GM21423 (cell line): ENCODE measurements at regions not wholly inside any gene's neighbourhood (a gene's known extent, or its start where the extent isn't known, plus 50 kb on each side); places are given as distances from the start of the nearest gene placed in this dataset.

Experiments
- ATAC-seq: cut with Tn5 transposase; IDR thresholded peaks from one replicate; pipeline ENCODE4 v1.9.1; 2021; ENCODE audit warnings: mild to moderate bottlenecking, moderate library complexity; ENCODE audit not compliant: unreplicated experiment

GRCh38 chr1:55860798-55861519, 645.8 kb upstream of the USP24 start:
- ATAC-seq = no peak

- no peak for ATAC-seq
Observed at GRCh38 chr1:55860326-55860725, 645.2 kb upstream of the USP24 start.

- no peak for ATAC-seq
Observed at GRCh38 chr1:55854911-55855310, 639.7 kb upstream of the USP24 start.

- ATAC-seq = no peak
Observed at GRCh38 chr1:55848906-55849305, 633.7 kb upstream of the USP24 start.

GRCh38 chr1:55846051-55846450, 630.9 kb upstream of the USP24 start:
- no peak for ATAC-seq

- ATAC-seq = no peak
Observed at GRCh38 chr1:55844322-55844721, 629.2 kb upstream of the USP24 start.

- ATAC-seq = no peak
Observed at GRCh38 chr1:55839626-55840025, 624.5 kb upstream of the USP24 start.

GRCh38 chr1:55839221-55839620, 624.1 kb upstream of the USP24 start:
- no peak for ATAC-seq

- no peak for ATAC-seq
Observed at GRCh38 chr1:55836086-55836485, 620.9 kb upstream of the USP24 start.

- ATAC-seq = no peak
Observed at GRCh38 chr1:55833529-55834091, 618.4 kb upstream of the USP24 start.

- ATAC-seq = no peak
Observed at GRCh38 chr1:55831759-55832158, 616.6 kb upstream of the USP24 start.

GRCh38 chr1:55828044-55828443, 612.9 kb upstream of the USP24 start:
- ATAC-seq = no peak

- ATAC-seq = no peak
Observed at GRCh38 chr1:55827350-55827749, 612.2 kb upstream of the USP24 start.

GRCh38 chr1:55826381-55827080, 611.4 kb upstream of the USP24 start:
- ATAC-seq = no peak

GRCh38 chr1:55825461-55825860, 610.3 kb upstream of the USP24 start:
- no peak for ATAC-seq

GRCh38 chr1:55824251-55824640, 609.1 kb upstream of the USP24 start:
- no peak for ATAC-seq

GRCh38 chr1:55823541-55824250, 608.5 kb upstream of the USP24 start:
- no peak for ATAC-seq

- no peak for ATAC-seq
Observed at GRCh38 chr1:55822891-55823290, 607.7 kb upstream of the USP24 start.

GRCh38 chr1:55821234-55821633, 606.1 kb upstream of the USP24 start:
- ATAC-seq = no peak

GRCh38 chr1:55820501-55820900, 605.3 kb upstream of the USP24 start:
- no peak for ATAC-seq

- no peak for ATAC-seq
Observed at GRCh38 chr1:55819011-55819410, 603.8 kb upstream of the USP24 start.
